ENCODE measurements at regions not wholly inside any gene's neighbourhood (a gene's known extent, or its start where the extent isn't known, plus 50 kb on each side); places are given as distances from the start of the nearest gene placed in this dataset.

DNA sequence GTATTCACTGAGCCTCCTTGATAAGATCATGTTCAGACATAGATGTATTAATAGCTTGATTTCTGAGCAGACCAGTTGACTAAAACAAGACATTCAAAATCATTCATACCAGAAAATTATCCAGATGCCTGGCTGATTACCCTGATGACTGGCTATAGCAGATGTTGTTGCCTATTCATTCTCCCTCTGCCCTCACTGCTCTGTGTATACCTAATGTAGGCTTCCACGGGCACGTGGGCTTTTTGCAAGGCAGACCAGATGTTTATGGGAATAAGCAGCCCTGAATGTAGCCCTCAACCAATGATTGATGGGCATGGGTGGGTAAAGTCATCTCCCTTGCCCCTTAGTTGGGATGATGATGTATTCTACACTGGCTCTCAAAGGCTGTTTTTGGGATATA is 289.1 kb downstream of the MBD2 start:
- TF ChIP-seq RFX5 (IDR thresholded peaks at IDR 0.05; ENCODE audit: low read depth, low read length) (no peak), RCOR1 (IDR thresholded peaks at IDR 0.05; ENCODE audit: insufficient replicate concordance, low read length) (no peak), FOS (IDR thresholded peaks at IDR 0.05; ENCODE audit: low read depth, low read length) (no peak)
- TF ChIP-seq, protein P1, sequence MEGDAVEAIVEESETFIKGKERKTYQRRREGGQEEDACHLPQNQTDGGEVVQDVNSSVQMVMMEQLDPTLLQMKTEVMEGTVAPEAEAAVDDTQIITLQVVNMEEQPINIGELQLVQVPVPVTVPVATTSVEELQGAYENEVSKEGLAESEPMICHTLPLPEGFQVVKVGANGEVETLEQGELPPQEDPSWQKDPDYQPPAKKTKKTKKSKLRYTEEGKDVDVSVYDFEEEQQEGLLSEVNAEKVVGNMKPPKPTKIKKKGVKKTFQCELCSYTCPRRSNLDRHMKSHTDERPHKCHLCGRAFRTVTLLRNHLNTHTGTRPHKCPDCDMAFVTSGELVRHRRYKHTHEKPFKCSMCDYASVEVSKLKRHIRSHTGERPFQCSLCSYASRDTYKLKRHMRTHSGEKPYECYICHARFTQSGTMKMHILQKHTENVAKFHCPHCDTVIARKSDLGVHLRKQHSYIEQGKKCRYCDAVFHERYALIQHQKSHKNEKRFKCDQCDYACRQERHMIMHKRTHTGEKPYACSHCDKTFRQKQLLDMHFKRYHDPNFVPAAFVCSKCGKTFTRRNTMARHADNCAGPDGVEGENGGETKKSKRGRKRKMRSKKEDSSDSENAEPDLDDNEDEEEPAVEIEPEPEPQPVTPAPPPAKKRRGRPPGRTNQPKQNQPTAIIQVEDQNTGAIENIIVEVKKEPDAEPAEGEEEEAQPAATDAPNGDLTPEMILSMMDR (conservative IDR thresholded peaks at IDR 0.05; ENCODE audit: low read depth, low read length), result no peak

Data from IMR-90 (cell line).